Endodermal cell (in vitro differentiated cells): ENCODE measurements at regions not wholly inside any gene's neighbourhood (a gene's known extent, or its start where the extent isn't known, plus 50 kb on each side); places are given as distances from the start of the nearest gene placed in this dataset.

Experiments used
- DNase-seq: peaks from one replicate; pipeline ENCODE4 v3.0.0-alpha.2; 2017
- H3K27ac ChIP-seq: 2 replicates; pipeline ENCODE4 v1.5.1; 2013; ENCODE audit warnings: mild to moderate bottlenecking, low read depth, low read length, moderate library complexity
- H3K27me3 ChIP-seq: 2 replicates; pipeline ENCODE4 v1.6.1; 2013; ENCODE audit warnings: mild to moderate bottlenecking, low read length, moderate library complexity; ENCODE audit not compliant: insufficient read depth, control insufficient read depth, poor library complexity, severe bottlenecking
- H3K36me3 ChIP-seq: 2 replicates; pipeline ENCODE4 v1.7.0; 2013; ENCODE audit warnings: mild to moderate bottlenecking, low read length, moderate library complexity; ENCODE audit not compliant: control insufficient read depth, insufficient read depth
- H3K4me1 ChIP-seq: one replicate; pipeline ENCODE4 v1.7.0; 2013; ENCODE audit warnings: low read length; ENCODE audit not compliant: control insufficient read depth, insufficient read depth
- H3K4me3 ChIP-seq: 2 replicates; pipeline ENCODE4 v1.5.1; 2013; ENCODE audit warnings: mild to moderate bottlenecking, low read length, moderate library complexity
- H3K9ac ChIP-seq: 2 replicates; pipeline ENCODE4 v1.6.1; 2013; ENCODE audit warnings: mild to moderate bottlenecking, low read length, moderate library complexity; ENCODE audit not compliant: poor library complexity, severe bottlenecking; ENCODE audit errors: extremely low read depth
- H3K9me3 ChIP-seq: 2 replicates; pipeline ENCODE4 v1.6.1; 2013; ENCODE audit warnings: mild to moderate bottlenecking, low read length, moderate library complexity; ENCODE audit not compliant: control insufficient read depth
- H3K27ac Mint-ChIP-seq: 2 replicates; pipeline ENCODE4 v1.8.0; 2020; ENCODE audit warnings: mixed read lengths
- H3K27me3 Mint-ChIP-seq: 2 replicates; pipeline ENCODE4 v1.8.0; 2021; ENCODE audit warnings: mild to moderate bottlenecking, mixed read lengths; ENCODE audit not compliant: insufficient read depth
- H3K36me3 Mint-ChIP-seq: 2 replicates; pipeline ENCODE4 v1.8.0; 2020; ENCODE audit warnings: low read depth, mixed read lengths
- H3K4me1 Mint-ChIP-seq: 2 replicates; pipeline ENCODE4 v1.8.0; 2020; ENCODE audit warnings: mixed read lengths
- H3K4me3 Mint-ChIP-seq: 2 replicates; pipeline ENCODE4 v1.8.0; 2020; ENCODE audit warnings: mild to moderate bottlenecking, moderate library complexity, mixed read lengths
- H3K9me3 Mint-ChIP-seq: 2 replicates; pipeline ENCODE4 v1.8.0; 2020; ENCODE audit warnings: mild to moderate bottlenecking, mixed read lengths
- WGBS, 2 experiments: methylation state at CpG; one replicate each; pipeline versions ENCODE4 v1.1.5 to v1.1.7; 2013; ENCODE audit warnings: missing lambda C conversion rate in 2 of 2, mixed read lengths in 1 of 2; ENCODE audit not compliant: insufficient coverage in 1 of 2, insufficient read length in 1 of 2; 5-methylcytosine and 5-hydroxymethylcytosine counted together
- TF ChIP-seq, protein P1 (sequence below): fragments of 200-600 bp; sonication (generic); conservative IDR thresholded peaks from 2 replicates; pipeline ENCODE4 v1.5.0; 2021; ENCODE audit warnings: antibody characterized with exemption, mild to moderate bottlenecking

DNA sequence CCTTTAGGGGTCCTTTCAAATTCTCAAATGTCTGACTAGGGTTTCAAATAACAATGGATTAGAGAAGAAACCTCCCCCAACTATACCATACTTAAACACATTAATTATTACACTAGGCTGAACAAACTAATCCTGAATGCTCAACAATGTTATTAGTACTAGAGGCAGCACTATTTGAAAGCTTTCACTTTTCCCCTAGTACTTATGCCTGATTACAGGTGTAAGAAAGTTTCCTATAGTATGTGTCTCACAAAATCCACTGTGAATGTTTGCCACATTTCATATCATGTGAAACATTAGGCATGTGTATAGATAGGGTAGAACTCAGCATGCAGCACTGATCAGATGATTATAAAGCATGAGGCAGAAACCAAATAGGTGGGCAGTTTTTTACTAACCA lies 336.2 kb downstream of the ZNF674 start:
- peaks cover 28% of the 10 kb centered on the region for H3K9me3 Mint-ChIP-seq
- no peaks in the 10 kb centered on the region for H3K36me3 Mint-ChIP-seq
- no peaks in the 10 kb centered on the region for H3K27me3 ChIP-seq
- no peak overlapping the region for H3K27ac Mint-ChIP-seq
- no peak overlapping the region for H3K9ac ChIP-seq
- no peak overlapping the region for H3K4me3 Mint-ChIP-seq
- H3K4me1 ChIP-seq: no peaks in the 10 kb centered on the region
- H3K9me3 ChIP-seq: no peaks in the 10 kb centered on the region
- H3K4me1 Mint-ChIP-seq: no peaks in the 10 kb centered on the region
- no peak for DNase-seq
- TF ChIP-seq, protein P1, sequence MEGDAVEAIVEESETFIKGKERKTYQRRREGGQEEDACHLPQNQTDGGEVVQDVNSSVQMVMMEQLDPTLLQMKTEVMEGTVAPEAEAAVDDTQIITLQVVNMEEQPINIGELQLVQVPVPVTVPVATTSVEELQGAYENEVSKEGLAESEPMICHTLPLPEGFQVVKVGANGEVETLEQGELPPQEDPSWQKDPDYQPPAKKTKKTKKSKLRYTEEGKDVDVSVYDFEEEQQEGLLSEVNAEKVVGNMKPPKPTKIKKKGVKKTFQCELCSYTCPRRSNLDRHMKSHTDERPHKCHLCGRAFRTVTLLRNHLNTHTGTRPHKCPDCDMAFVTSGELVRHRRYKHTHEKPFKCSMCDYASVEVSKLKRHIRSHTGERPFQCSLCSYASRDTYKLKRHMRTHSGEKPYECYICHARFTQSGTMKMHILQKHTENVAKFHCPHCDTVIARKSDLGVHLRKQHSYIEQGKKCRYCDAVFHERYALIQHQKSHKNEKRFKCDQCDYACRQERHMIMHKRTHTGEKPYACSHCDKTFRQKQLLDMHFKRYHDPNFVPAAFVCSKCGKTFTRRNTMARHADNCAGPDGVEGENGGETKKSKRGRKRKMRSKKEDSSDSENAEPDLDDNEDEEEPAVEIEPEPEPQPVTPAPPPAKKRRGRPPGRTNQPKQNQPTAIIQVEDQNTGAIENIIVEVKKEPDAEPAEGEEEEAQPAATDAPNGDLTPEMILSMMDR: no peak
- no peaks in the 10 kb centered on the region for H3K27me3 Mint-ChIP-seq
- no peak overlapping the region for H3K4me3 ChIP-seq
- no peaks in the 10 kb centered on the region for H3K36me3 ChIP-seq
- H3K27ac ChIP-seq: no peak overlapping the region

DNA sequence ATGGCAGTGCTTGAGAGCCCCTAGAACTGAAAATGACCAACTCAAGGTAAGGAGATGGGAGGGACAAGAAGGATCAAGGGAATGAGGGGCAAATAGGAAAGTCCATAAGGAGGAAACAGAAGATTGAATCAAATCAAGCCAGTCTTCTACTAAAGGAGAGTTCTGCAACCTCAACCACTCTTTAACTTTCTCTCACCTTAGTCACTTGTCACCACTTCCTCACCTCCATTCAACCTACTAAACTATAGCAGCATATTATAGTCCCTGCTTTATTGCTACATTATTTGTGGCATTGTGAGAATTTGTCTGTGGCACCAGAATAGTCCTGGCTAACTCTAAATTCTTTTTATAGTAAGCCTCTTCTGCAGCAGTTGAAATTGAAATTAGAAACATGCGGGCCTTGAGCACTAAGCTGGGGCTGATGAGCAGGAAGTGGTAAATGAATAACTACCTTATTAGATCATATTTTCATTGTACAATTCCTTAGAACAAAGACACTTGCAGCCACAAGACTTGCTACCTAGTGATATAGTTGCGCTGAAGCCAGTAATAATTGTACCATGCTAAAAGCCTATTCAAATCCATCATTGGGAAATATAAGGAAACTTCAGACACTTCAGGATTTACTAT lies 336.9 kb downstream of the ZNF674 start:
- WGBS, 2 experiments: 83% methylated on average over 1 of the region's 2 CpGs; no CpG with 5 or more reads in 1 of the 2 experiments
- Mint-ChIP-seq H3K27me3 (no peaks in the 10 kb centered on the region), H3K4me1 (peaks cover 3% of the 10 kb centered on the region), H3K27ac (no peak overlapping the region), H3K36me3 (no peaks in the 10 kb centered on the region), H3K9me3 (peaks cover 25% of the 10 kb centered on the region), H3K4me3 (no peak overlapping the region)
- Histone ChIP-seq H3K27me3 (no peaks in the 10 kb centered on the region), H3K4me1 (no peaks in the 10 kb centered on the region), H3K27ac (no peak overlapping the region), H3K9ac (no peak overlapping the region), H3K4me3 (no peak overlapping the region), H3K36me3 (no peaks in the 10 kb centered on the region), H3K9me3 (no peaks in the 10 kb centered on the region)
- no peak for DNase-seq
- TF ChIP-seq, protein P1: no peak

DNA sequence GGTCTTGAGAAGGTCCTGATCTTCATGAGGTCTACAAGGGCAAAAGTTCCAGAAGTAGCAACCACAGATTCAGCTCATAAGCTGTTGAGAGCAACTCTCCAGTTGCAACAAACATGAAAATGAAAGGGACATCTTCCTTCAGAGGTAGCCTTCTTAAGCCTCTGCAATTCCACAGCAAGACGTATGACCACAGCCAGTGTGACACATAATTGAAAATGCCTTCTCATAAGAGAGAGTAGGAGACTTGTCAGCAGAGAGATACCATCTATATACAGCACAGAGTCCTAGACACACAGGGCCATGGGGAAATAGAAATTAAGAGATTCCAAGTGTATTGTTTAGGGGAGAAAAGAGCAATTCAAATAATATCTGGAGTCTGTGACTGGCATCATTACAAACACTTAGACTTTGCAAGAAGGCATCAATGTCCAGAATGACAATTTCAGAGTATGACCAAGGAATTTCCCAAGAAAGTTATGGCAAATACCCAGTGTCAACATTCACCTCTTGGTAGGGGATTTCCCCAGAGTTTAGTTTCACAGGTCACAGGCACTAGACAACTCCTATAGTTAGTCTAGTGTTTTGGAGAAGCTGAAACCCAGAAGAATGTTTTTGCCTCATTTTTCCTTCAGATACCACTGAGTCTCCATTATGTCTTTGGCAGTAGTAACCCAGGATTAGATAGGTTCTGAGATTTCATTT lies 340.3 kb downstream of the ZNF674 start:
- Histone ChIP-seq H3K27ac (no peak overlapping the region), H3K36me3 (no peaks in the 10 kb centered on the region), H3K9ac (no peak overlapping the region), H3K9me3 (no peaks in the 10 kb centered on the region), H3K4me1 (no peaks in the 10 kb centered on the region), H3K4me3 (no peak overlapping the region), H3K27me3 (no peaks in the 10 kb centered on the region)
- Mint-ChIP-seq H3K27ac (no peak overlapping the region), H3K36me3 (no peaks in the 10 kb centered on the region), H3K4me1 (peaks cover 4% of the 10 kb centered on the region), H3K27me3 (no peaks in the 10 kb centered on the region), H3K9me3 (peaks cover 33% of the 10 kb centered on the region), H3K4me3 (no peak overlapping the region)
- TF ChIP-seq, protein P1: no peak
- no peak for DNase-seq
- 100% methylated on average over 1 of the region's 1 CpG; no CpG with 5 or more reads in 1 of the 2 experiments for WGBS, 2 experiments
